Vagina (tissue), 2 donors: ENCODE measurements at regions not wholly inside any gene's neighbourhood (a gene's known extent, or its start where the extent isn't known, plus 50 kb on each side); places are given as distances from the start of the nearest gene placed in this dataset.

Experiments
- CTCF ChIP-seq, 3 experiments: fragments of 450-650 bp in 2 of 3; fragments of 200-600 bp in 1 of 3; sonication (generic) in 1 of 3; IDR thresholded peaks; one replicate each; pipeline ENCODE4 v1.5.1; 2017 to 2019; ENCODE audit warnings: antibody characterized with exemption in 3 of 3, mild to moderate bottlenecking in 2 of 3, moderate library complexity in 2 of 3
- POLR2A ChIP-seq, 2 donors: fragments of 450-650 bp; IDR thresholded peaks; one replicate each; pipeline ENCODE4 v1.6.1; 2017; ENCODE audit warnings: antibody characterized with exemption in 2 of 2, mild to moderate bottlenecking in 2 of 2, moderate library complexity in 2 of 2
- POLR2AphosphoS5 ChIP-seq, 2 donors: sonication (generic); formaldehyde crosslinking; IDR thresholded peaks; one replicate each; pipeline ENCODE4 v1.9.0; 2017; ENCODE audit warnings: antibody characterized with exemption in 2 of 2, mild to moderate bottlenecking in 2 of 2, low read depth in 1 of 2; ENCODE audit not compliant: insufficient read depth in 1 of 2

GRCh38 chr5:66367814-66368541 is 223.9 kb downstream of the SREK1 start:
- no peak for TF ChIP-seq CTCF (IDR thresholded peaks at IDR 0.05)
- no peak for TF ChIP-seq POLR2AphosphoS5 (IDR thresholded peaks at IDR 0.05; ENCODE audit: insufficient read depth in 1 of 2, low read depth in 1 of 2)
- no peak for TF ChIP-seq POLR2A (IDR thresholded peaks at IDR 0.05)
